ENCODE measurements at regions not wholly inside any gene's neighbourhood (a gene's known extent, or its start where the extent isn't known, plus 50 kb on each side); places are given as distances from the start of the nearest gene placed in this dataset.

GRCh38 chr3:64301476-64301875 lies 76.2 kb upstream of the PRICKLE2 start:
- H3K9me3 Mint-ChIP-seq, result peaks cover 0 to 14% (median 9%) of the 10 kb centered on the region in 5 donors
- POLR2A ChIA-PET, result no interaction called here
- no peaks in the 10 kb centered on the region for H3K27me3 Mint-ChIP-seq
- no peaks in the 10 kb centered on the region for H3K36me3 Mint-ChIP-seq
- H3K4me3 ChIP-seq (ENCODE audit: low read length), result no peak overlapping the region
- DNase-seq, result no peak
- H3K27ac ChIP-seq (ENCODE audit: low read depth, low read length), result no peak overlapping the region
- CTCF ChIA-PET, result no interaction called here
- H3K4me1 ChIP-seq (ENCODE audit: insufficient read depth, low read length), result no peaks in the 10 kb centered on the region
- no peak overlapping the region for H3K27ac Mint-ChIP-seq
- H3K4me1 Mint-ChIP-seq, result no peaks in the 10 kb centered on the region
- no peak overlapping the region for H3K4me3 Mint-ChIP-seq
- H3K27me3 ChIP-seq (ENCODE audit: insufficient read depth, low read length, poor library complexity, severe bottlenecking), result no peaks in the 10 kb centered on the region
- H3K9me3 ChIP-seq (ENCODE audit: low read length), result no peaks in the 10 kb centered on the region
- H3K36me3 ChIP-seq (ENCODE audit: insufficient read depth, low read length), result no peaks in the 10 kb centered on the region

- Mint-ChIP-seq H3K4me1 (no peaks in the 10 kb centered on the region), H3K9me3 (peaks cover 0 to 14% (median 9%) of the 10 kb centered on the region in 5 donors), H3K4me3 (no peak overlapping the region), H3K27ac (no peak overlapping the region), H3K36me3 (no peaks in the 10 kb centered on the region), H3K27me3 (no peaks in the 10 kb centered on the region)
- Histone ChIP-seq H3K27me3 (ENCODE audit: insufficient read depth, low read length, poor library complexity, severe bottlenecking) (no peaks in the 10 kb centered on the region), H3K4me1 (ENCODE audit: insufficient read depth, low read length) (no peaks in the 10 kb centered on the region), H3K4me3 (ENCODE audit: low read length) (no peak overlapping the region), H3K36me3 (ENCODE audit: insufficient read depth, low read length) (no peaks in the 10 kb centered on the region), H3K27ac (ENCODE audit: low read depth, low read length) (no peak overlapping the region), H3K9me3 (ENCODE audit: low read length) (no peaks in the 10 kb centered on the region)
- CTCF ChIA-PET, result no interaction called here
- DNase-seq, result no peak
- POLR2A ChIA-PET, result no interaction called here
These were observed 75.6 kb upstream of the PRICKLE2 start for GRCh38 chr3:64300790-64301423.

GRCh38 chr3:64299206-64299605 lies 73.9 kb upstream of the PRICKLE2 start:
- Mint-ChIP-seq H3K27me3 (no peaks in the 10 kb centered on the region), H3K27ac (no peak overlapping the region), H3K36me3 (no peaks in the 10 kb centered on the region), H3K4me1 (no peaks in the 10 kb centered on the region), H3K9me3 (peaks cover 0 to 14% (median 8%) of the 10 kb centered on the region in 5 donors), H3K4me3 (no peak overlapping the region)
- POLR2A ChIA-PET, result no interaction called here
- no peaks in the 10 kb centered on the region for H3K36me3 ChIP-seq (ENCODE audit: insufficient read depth, low read length)
- no peak overlapping the region for H3K4me3 ChIP-seq (ENCODE audit: low read length)
- no peak for DNase-seq
- H3K27me3 ChIP-seq (ENCODE audit: insufficient read depth, low read length, poor library complexity, severe bottlenecking), result no peaks in the 10 kb centered on the region
- H3K27ac ChIP-seq (ENCODE audit: low read depth, low read length), result no peak overlapping the region
- H3K4me1 ChIP-seq (ENCODE audit: insufficient read depth, low read length), result no peaks in the 10 kb centered on the region
- no peaks in the 10 kb centered on the region for H3K9me3 ChIP-seq (ENCODE audit: low read length)
- CTCF ChIA-PET, result no interaction called here

GRCh38 chr3:64297563-64297962 lies 72.3 kb upstream of the PRICKLE2 start:
- Mint-ChIP-seq H3K27ac (no peak overlapping the region), H3K36me3 (no peaks in the 10 kb centered on the region), H3K9me3 (peaks cover 0 to 14% (median 8%) of the 10 kb centered on the region in 5 donors), H3K4me1 (no peaks in the 10 kb centered on the region), H3K4me3 (no peak overlapping the region), H3K27me3 (peaks cover 3 to 5% of the 10 kb centered on the region in 2 donors)
- Histone ChIP-seq H3K36me3 (ENCODE audit: insufficient read depth, low read length) (no peaks in the 10 kb centered on the region), H3K4me1 (ENCODE audit: insufficient read depth, low read length) (no peaks in the 10 kb centered on the region), H3K27me3 (ENCODE audit: insufficient read depth, low read length, poor library complexity, severe bottlenecking) (no peaks in the 10 kb centered on the region), H3K27ac (ENCODE audit: low read depth, low read length) (no peak overlapping the region), H3K4me3 (ENCODE audit: low read length) (no peak overlapping the region), H3K9me3 (ENCODE audit: low read length) (no peaks in the 10 kb centered on the region)
- CTCF ChIA-PET, result no interaction called here
- no peak for DNase-seq
- POLR2A ChIA-PET, result no interaction called here

GRCh38 chr3:64295594-64295993 lies 70.3 kb upstream of the PRICKLE2 start:
- POLR2A ChIA-PET, result no interaction called here
- CTCF ChIA-PET, result no interaction called here
- no peak for DNase-seq
- Mint-ChIP-seq H3K4me1 (no peaks in the 10 kb centered on the region), H3K36me3 (no peaks in the 10 kb centered on the region), H3K4me3 (no peak overlapping the region), H3K27me3 (peaks cover 3 to 5% of the 10 kb centered on the region in 2 donors), H3K9me3 (peaks cover 0 to 10% (median 8%) of the 10 kb centered on the region in 5 donors), H3K27ac (no peak overlapping the region)
- Histone ChIP-seq H3K27me3 (ENCODE audit: insufficient read depth, low read length, poor library complexity, severe bottlenecking) (no peaks in the 10 kb centered on the region), H3K9me3 (ENCODE audit: low read length) (no peaks in the 10 kb centered on the region), H3K4me1 (ENCODE audit: insufficient read depth, low read length) (no peaks in the 10 kb centered on the region), H3K4me3 (ENCODE audit: low read length) (no peak overlapping the region), H3K27ac (ENCODE audit: low read depth, low read length) (no peak overlapping the region), H3K36me3 (ENCODE audit: insufficient read depth, low read length) (no peaks in the 10 kb centered on the region)

- Histone ChIP-seq H3K9me3 (ENCODE audit: low read length) (no peaks in the 10 kb centered on the region), H3K4me1 (ENCODE audit: insufficient read depth, low read length) (no peaks in the 10 kb centered on the region), H3K27ac (ENCODE audit: low read depth, low read length) (no peak overlapping the region), H3K4me3 (ENCODE audit: low read length) (no peak overlapping the region), H3K27me3 (ENCODE audit: insufficient read depth, low read length, poor library complexity, severe bottlenecking) (no peaks in the 10 kb centered on the region), H3K36me3 (ENCODE audit: insufficient read depth, low read length) (no peaks in the 10 kb centered on the region)
- Mint-ChIP-seq H3K4me1 (no peaks in the 10 kb centered on the region), H3K9me3 (peaks cover 0 to 10% (median 8%) of the 10 kb centered on the region in 5 donors), H3K27ac (no peak overlapping the region), H3K36me3 (no peaks in the 10 kb centered on the region), H3K27me3 (peaks cover 3 to 5% of the 10 kb centered on the region in 2 donors), H3K4me3 (no peak overlapping the region)
- ChIA-PET CTCF (no interaction called here), POLR2A (no interaction called here)
- DNase-seq, result no peak
These were observed 69.5 kb upstream of the PRICKLE2 start for GRCh38 chr3:64294771-64295170.

- no peak overlapping the region for H3K4me3 Mint-ChIP-seq
- H3K27me3 Mint-ChIP-seq, result peaks cover 3 to 5% of the 10 kb centered on the region in 2 donors
- Histone ChIP-seq H3K27me3 (ENCODE audit: insufficient read depth, low read length, poor library complexity, severe bottlenecking) (no peaks in the 10 kb centered on the region), H3K9me3 (ENCODE audit: low read length) (no peaks in the 10 kb centered on the region), H3K4me3 (ENCODE audit: low read length) (no peak overlapping the region), H3K4me1 (ENCODE audit: insufficient read depth, low read length) (no peaks in the 10 kb centered on the region), H3K27ac (ENCODE audit: low read depth, low read length) (no peak overlapping the region), H3K36me3 (ENCODE audit: insufficient read depth, low read length) (no peaks in the 10 kb centered on the region)
- ChIA-PET POLR2A (no interaction called here), CTCF (no interaction called here)
- DNase-seq, result no peak
- no peak overlapping the region for H3K27ac Mint-ChIP-seq
- peaks cover 0 to 6% (median 5%) of the 10 kb centered on the region in 5 donors for H3K9me3 Mint-ChIP-seq
- no peaks in the 10 kb centered on the region for H3K4me1 Mint-ChIP-seq
- H3K36me3 Mint-ChIP-seq, result no peaks in the 10 kb centered on the region
These were observed 67.9 kb upstream of the PRICKLE2 start for GRCh38 chr3:64293121-64293520.

GRCh38 chr3:64291956-64292355 lies 66.7 kb upstream of the PRICKLE2 start:
- no peaks in the 10 kb centered on the region for H3K36me3 ChIP-seq (ENCODE audit: insufficient read depth, low read length)
- Mint-ChIP-seq H3K27ac (no peak overlapping the region), H3K27me3 (peaks cover 3 to 5% of the 10 kb centered on the region in 2 donors), H3K9me3 (peaks cover 0 to 3% (median 0%) of the 10 kb centered on the region in 5 donors), H3K4me3 (no peak overlapping the region), H3K4me1 (no peaks in the 10 kb centered on the region), H3K36me3 (no peaks in the 10 kb centered on the region)
- H3K27me3 ChIP-seq (ENCODE audit: insufficient read depth, low read length, poor library complexity, severe bottlenecking), result no peaks in the 10 kb centered on the region
- H3K27ac ChIP-seq (ENCODE audit: low read depth, low read length), result no peak overlapping the region
- CTCF ChIA-PET, result no interaction called here
- DNase-seq, result no peak
- H3K4me1 ChIP-seq (ENCODE audit: insufficient read depth, low read length), result no peaks in the 10 kb centered on the region
- POLR2A ChIA-PET, result no interaction called here
- no peak overlapping the region for H3K4me3 ChIP-seq (ENCODE audit: low read length)
- H3K9me3 ChIP-seq (ENCODE audit: low read length), result no peaks in the 10 kb centered on the region

GRCh38 chr3:64291345-64291744 lies 66.1 kb upstream of the PRICKLE2 start:
- Mint-ChIP-seq H3K9me3 (peaks cover 0 to 1% (median 0%) of the 10 kb centered on the region in 5 donors), H3K36me3 (no peaks in the 10 kb centered on the region), H3K27me3 (peaks cover 3 to 5% of the 10 kb centered on the region in 2 donors), H3K27ac (no peak overlapping the region), H3K4me1 (no peaks in the 10 kb centered on the region), H3K4me3 (no peak overlapping the region)
- no peak for DNase-seq
- Histone ChIP-seq H3K4me3 (ENCODE audit: low read length) (no peak overlapping the region), H3K27ac (ENCODE audit: low read depth, low read length) (no peak overlapping the region), H3K4me1 (ENCODE audit: insufficient read depth, low read length) (no peaks in the 10 kb centered on the region), H3K36me3 (ENCODE audit: insufficient read depth, low read length) (no peaks in the 10 kb centered on the region), H3K27me3 (ENCODE audit: insufficient read depth, low read length, poor library complexity, severe bottlenecking) (no peaks in the 10 kb centered on the region), H3K9me3 (ENCODE audit: low read length) (no peaks in the 10 kb centered on the region)
- ChIA-PET CTCF (no interaction called here), POLR2A (no interaction called here)
